Heart right ventricle (tissue), 16 donors: ENCODE measurements at regions not wholly inside any gene's neighbourhood (a gene's known extent, or its start where the extent isn't known, plus 50 kb on each side); places are given as distances from the start of the nearest gene placed in this dataset.

Source experiments
- ATAC-seq, 8 donors: fragments of 200-7000 bp; cut with Tn5 transposase; one replicate each; pipeline ENCODE4 v1.9.1; 2020; ENCODE audit warnings: mild to moderate bottlenecking in 8 of 8, moderate library complexity in 8 of 8, moderate number of reproducible peaks in 1 of 8
- DNase-seq, 2 donors: peaks; one replicate each; pipeline ENCODE4 v3.0.0-alpha.2; 2020
- H3K27ac ChIP-seq, 10 donors: fragments of 200-600 bp; sonication (generic) in 2 of 10; one replicate each; pipeline versions ENCODE4 v1.5.0 to v1.8.0; 2020 to 2022; ENCODE audit warnings: mild to moderate bottlenecking in 3 of 10
- H3K27me3 ChIP-seq, 7 donors: fragments of 200-600 bp; one replicate each; pipeline ENCODE4 v1.8.0; 2021 to 2022; ENCODE audit warnings: mild to moderate bottlenecking in 2 of 7
- H3K36me3 ChIP-seq, 9 donors: fragments of 200-600 bp; sonication (generic) in 1 of 9; one replicate each; pipeline versions ENCODE4 v1.5.0 to v1.8.0; 2020 to 2022; ENCODE audit warnings: mild to moderate bottlenecking in 2 of 9
- H3K4me1 ChIP-seq, 9 donors: fragments of 200-600 bp; sonication (generic) in 1 of 9; one replicate each; pipeline versions ENCODE4 v1.5.0 to v1.8.0; 2020 to 2022; ENCODE audit warnings: mild to moderate bottlenecking in 4 of 9
- H3K4me3 ChIP-seq, 10 donors: fragments of 200-600 bp; sonication (generic) in 2 of 10; one replicate each; pipeline versions ENCODE4 v1.5.0 to v1.8.0; 2020 to 2022; ENCODE audit warnings: mild to moderate bottlenecking in 7 of 10, moderate library complexity in 2 of 10
- H3K9me3 ChIP-seq, 11 donors: fragments of 200-600 bp in 10 of 11; sonication (generic) in 2 of 11; one replicate each; pipeline versions ENCODE4 v1.5.0 to v1.8.0; 2013 to 2022; ENCODE audit warnings: mild to moderate bottlenecking in 2 of 11, control low read depth in 1 of 11, moderate library complexity in 1 of 11
- WGBS, 2 donors: extraction: QIAGEN DNeasy Blood & Tissue Kit; methylation state at CpG; one replicate each; pipeline ENCODE4 v1.1.7; 2013; ENCODE audit warnings: inconsistent platforms in 1 of 2; 5-methylcytosine and 5-hydroxymethylcytosine counted together
- intact Hi-C, 10 donors: fragments of 100-400 bp; cut with DNase I; formaldehyde crosslinking; loops; one replicate each; pipeline versions ENCODE4 v1.11.1 to v1.14.2; 2022
- TF ChIP-seq, protein P1 (sequence below), 9 donors: fragments of 200-600 bp; sonication (generic) in 2 of 9; IDR thresholded peaks; one replicate each; pipeline versions ENCODE4 v1.5.0 to v1.8.0; 2021 to 2022; ENCODE audit warnings: antibody characterized with exemption in 9 of 9, mild to moderate bottlenecking in 5 of 9, moderate library complexity in 1 of 9
- donor health status: Arrhythmogenic right ventricular cardiomyopathy.
- donor health status: ischemic (EF 13 %, LVEDD 7.1; RV severe dilation, severe dysfunction).
- donor health status: healthy with polysubstance abuse.
- donor health status: DM: no; HTN: yes; CAD: no.
- donor health status: DM: no; HTN: no; CAD: no.
- donor health status: ischemic (EF 25% LVEDD 6.9; RV normal size, moderate dysfunction).
- donor health status: ischemic (EF 25% LVEDD 5.7; RV mildly dilated, moderate dysfunction).
- donor health status: healthy.
- donor health status: DM: yes; HTN: yes; CAD: no.
- donor health status: Ischemic cardiomyopathy.
- donor health status: ischemic (EF 35%, LVEDD 5.7; RV mildly dilated, moderate dysfunction).
- donor health status: nonischemic (EF 11% LVEDD 7.7; RV severe dilation, severe dysfunction).
- donor health status: DM: yes; HTN: yes; CAD: no.
- donor health status: PGD.
- donor health status: ischemic (EF 29% LVEDD 5.4; RV normal size, mild dysfunction).
- donor health status: nonischemic (EF 23%, LVEDD 6.1; RV moderate dilation, normal function).

DNA sequence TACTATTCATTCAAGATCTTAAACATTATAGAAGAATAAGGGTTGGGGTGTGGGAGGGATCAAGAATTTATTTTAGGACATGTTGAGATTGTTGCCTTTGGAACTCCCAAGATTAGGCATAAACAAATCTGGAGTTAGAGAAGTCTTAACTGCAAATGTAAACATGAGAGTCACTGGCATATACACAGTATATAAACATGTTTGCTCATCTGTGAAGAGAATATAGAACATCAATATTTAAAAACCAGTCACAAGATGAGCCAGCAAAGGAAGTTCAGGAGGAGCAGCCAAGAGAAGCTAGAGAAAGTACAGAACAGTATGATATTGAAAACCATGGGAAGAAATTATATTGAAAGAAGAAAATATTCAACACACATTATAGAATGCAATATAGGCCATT is 638.6 kb upstream of the SLC39A10 start:
- H3K4me3 ChIP-seq, result no peak overlapping the region
- no peaks in the 10 kb centered on the region for H3K4me1 ChIP-seq
- TF ChIP-seq, protein P1, sequence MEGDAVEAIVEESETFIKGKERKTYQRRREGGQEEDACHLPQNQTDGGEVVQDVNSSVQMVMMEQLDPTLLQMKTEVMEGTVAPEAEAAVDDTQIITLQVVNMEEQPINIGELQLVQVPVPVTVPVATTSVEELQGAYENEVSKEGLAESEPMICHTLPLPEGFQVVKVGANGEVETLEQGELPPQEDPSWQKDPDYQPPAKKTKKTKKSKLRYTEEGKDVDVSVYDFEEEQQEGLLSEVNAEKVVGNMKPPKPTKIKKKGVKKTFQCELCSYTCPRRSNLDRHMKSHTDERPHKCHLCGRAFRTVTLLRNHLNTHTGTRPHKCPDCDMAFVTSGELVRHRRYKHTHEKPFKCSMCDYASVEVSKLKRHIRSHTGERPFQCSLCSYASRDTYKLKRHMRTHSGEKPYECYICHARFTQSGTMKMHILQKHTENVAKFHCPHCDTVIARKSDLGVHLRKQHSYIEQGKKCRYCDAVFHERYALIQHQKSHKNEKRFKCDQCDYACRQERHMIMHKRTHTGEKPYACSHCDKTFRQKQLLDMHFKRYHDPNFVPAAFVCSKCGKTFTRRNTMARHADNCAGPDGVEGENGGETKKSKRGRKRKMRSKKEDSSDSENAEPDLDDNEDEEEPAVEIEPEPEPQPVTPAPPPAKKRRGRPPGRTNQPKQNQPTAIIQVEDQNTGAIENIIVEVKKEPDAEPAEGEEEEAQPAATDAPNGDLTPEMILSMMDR (IDR thresholded peaks at IDR 0.05), result no peak
- DNase-seq (no peak), ATAC-seq (no peak)
- intact Hi-C loops, result no loop called here
- no peaks in the 10 kb centered on the region for H3K9me3 ChIP-seq
- no peak overlapping the region for H3K27ac ChIP-seq
- H3K27me3 ChIP-seq, result no peaks in the 10 kb centered on the region
- H3K36me3 ChIP-seq, result no peaks in the 10 kb centered on the region

DNA sequence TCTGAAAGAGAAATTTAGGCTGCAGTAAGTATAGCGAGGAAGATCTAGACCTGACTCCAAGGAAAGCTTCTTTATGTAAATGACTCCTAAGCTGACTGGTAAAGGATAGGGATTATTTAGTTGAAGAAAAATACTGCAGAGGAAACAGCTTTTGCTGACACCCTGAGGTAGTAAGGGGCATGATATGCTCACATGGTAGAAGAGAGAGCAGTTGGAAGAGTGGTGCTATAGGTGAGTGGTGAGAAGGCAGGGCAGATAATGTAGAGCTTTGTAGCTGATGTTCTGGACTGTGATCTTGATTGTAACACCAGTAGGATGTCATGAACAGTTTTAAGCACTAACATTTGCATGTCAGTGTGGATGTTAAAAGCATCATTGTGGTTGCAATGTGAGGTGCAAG is 639.1 kb upstream of the SLC39A10 start:
- Histone ChIP-seq H3K4me3 (no peak overlapping the region), H3K9me3 (no peaks in the 10 kb centered on the region), H3K27me3 (no peaks in the 10 kb centered on the region), H3K27ac (no peak overlapping the region), H3K4me1 (no peaks in the 10 kb centered on the region), H3K36me3 (no peaks in the 10 kb centered on the region)
- DNase-seq (no peak), ATAC-seq (no peak)
- intact Hi-C loops, result no loop called here
- 86 to 90% methylated on average over 1 of the region's 1 CpG for WGBS, 2 donors
- TF ChIP-seq, protein P1 (IDR thresholded peaks at IDR 0.05), result no peak

DNA sequence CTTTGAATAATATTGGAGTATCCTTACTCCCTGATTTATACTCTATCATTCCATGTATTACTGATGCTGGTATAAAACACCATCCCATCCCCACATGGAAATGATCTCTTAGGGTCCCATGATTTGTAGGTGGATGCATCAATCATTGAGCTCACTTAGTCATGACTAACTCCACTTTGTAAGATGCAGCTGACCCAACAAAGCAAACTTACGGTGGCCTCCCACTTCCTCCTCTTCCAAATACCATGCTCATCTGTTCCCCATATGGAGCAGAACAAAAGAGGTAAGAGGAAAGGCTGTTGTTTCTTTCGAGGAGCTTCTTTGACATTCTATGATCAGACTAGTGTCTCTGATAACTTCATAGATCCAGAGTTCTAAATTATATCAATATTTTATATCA is 640.2 kb upstream of the SLC39A10 start:
- 57 to 64% methylated on average over 2 of the region's 2 CpGs for WGBS, 2 donors
- no peak overlapping the region for H3K27ac ChIP-seq
- TF ChIP-seq, protein P1 (IDR thresholded peaks at IDR 0.05), result no peak

DNA sequence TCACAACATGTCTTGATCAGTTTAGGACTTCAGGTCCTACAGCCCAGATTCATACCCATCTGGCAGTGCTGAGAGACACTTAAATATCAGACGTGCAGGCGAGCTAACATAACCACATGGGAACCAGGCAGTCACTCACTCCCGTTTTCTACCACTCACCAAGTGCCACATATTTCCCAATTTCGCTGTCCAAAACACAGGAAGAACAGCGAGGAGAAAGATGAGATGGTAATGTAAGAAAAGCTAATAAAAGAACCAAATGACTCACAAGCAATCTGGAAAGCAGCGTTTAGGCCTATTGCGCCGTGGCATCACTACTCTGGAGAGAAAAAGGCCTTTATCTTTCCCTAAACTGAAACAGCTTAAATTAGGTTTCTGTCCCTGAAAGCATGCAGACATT is 647.8 kb upstream of the SLC39A10 start:
- intact Hi-C loops, result no loop called here
- 60 to 64% methylated on average over 8 of the region's 8 CpGs for WGBS, 2 donors
- Histone ChIP-seq H3K36me3 (no peaks in the 10 kb centered on the region), H3K27ac (no peak overlapping the region), H3K4me1 (no peaks in the 10 kb centered on the region), H3K27me3 (no peaks in the 10 kb centered on the region), H3K9me3 (no peaks in the 10 kb centered on the region), H3K4me3 (no peak overlapping the region)
- TF ChIP-seq, protein P1 (IDR thresholded peaks at IDR 0.05), result no peak
- DNase-seq (no peak), ATAC-seq (no peak)

More for the DNA sequence above, 640.2 kb upstream of the SLC39A10 start:
- DNase-seq (no peak), ATAC-seq (no peak)
- no peaks in the 10 kb centered on the region for H3K4me1 ChIP-seq
- no peaks in the 10 kb centered on the region for H3K36me3 ChIP-seq
- no peak overlapping the region for H3K4me3 ChIP-seq
- H3K9me3 ChIP-seq, result no peaks in the 10 kb centered on the region
- H3K27me3 ChIP-seq, result no peaks in the 10 kb centered on the region
- intact Hi-C loops, result no loop called here

DNA sequence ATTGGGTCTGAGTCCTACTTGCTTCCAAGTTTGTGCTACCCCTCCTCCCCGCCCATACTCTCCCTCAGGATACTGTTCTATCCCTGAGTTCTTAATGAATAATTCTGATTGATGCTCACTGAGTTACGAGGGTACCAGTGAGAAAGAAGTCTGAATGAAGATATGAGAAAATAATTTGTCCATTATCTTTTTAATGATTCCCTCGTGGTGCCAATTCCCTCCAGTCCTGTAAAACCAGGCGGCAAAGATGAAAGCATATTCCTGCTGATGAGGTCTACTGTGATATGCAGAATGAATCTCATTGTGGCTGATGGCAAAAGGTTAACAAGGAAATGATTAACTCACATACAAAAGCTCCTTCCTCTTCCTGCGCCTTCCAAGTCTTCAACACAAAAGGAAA is 650.2 kb upstream of the SLC39A10 start:
- Histone ChIP-seq H3K4me1 (no peaks in the 10 kb centered on the region), H3K27me3 (no peaks in the 10 kb centered on the region), H3K9me3 (no peaks in the 10 kb centered on the region), H3K4me3 (no peak overlapping the region), H3K36me3 (no peaks in the 10 kb centered on the region), H3K27ac (no peak overlapping the region)
- intact Hi-C loops, result no loop called here
- DNase-seq, result no peak
- no peak for ATAC-seq
- TF ChIP-seq, protein P1 (IDR thresholded peaks at IDR 0.05), result no peak
- WGBS, 2 donors, result 61 to 62% methylated on average over 5 of the region's 5 CpGs
